ENCODE measurements at regions not wholly inside any gene's neighbourhood (a gene's known extent, or its start where the extent isn't known, plus 50 kb on each side); places are given as distances from the start of the nearest gene placed in this dataset.

GRCh38 chr6:146892613-146893401 lies 294.0 kb downstream of the ADGB start:
- Mint-ChIP-seq H3K27ac (no peak overlapping the region), H3K4me3 (no peak overlapping the region), H3K9me3 (no peaks in the 10 kb centered on the region), H3K4me1 (peaks cover 5% of the 10 kb centered on the region), H3K27me3 (peaks cover 14% of the 10 kb centered on the region), H3K36me3 (no peaks in the 10 kb centered on the region)
- no peak for DNase-seq (ENCODE audit: low spot score in 2 of 2)
- ATAC-seq (ENCODE audit: low read depth) = no peak

GRCh38 chr6:146893690-146894089 lies 294.9 kb downstream of the ADGB start:
- no peak for DNase-seq (ENCODE audit: low spot score in 2 of 2)
- Mint-ChIP-seq H3K27ac (no peak overlapping the region), H3K36me3 (no peaks in the 10 kb centered on the region), H3K4me3 (no peak overlapping the region), H3K9me3 (no peaks in the 10 kb centered on the region), H3K27me3 (peaks cover 14% of the 10 kb centered on the region), H3K4me1 (peaks cover 5% of the 10 kb centered on the region)
- no peak for ATAC-seq (ENCODE audit: low read depth)

GRCh38 chr6:146894624-146895023 lies 295.9 kb downstream of the ADGB start:
- Mint-ChIP-seq H3K4me1 (peaks cover 5% of the 10 kb centered on the region), H3K36me3 (no peaks in the 10 kb centered on the region), H3K4me3 (no peak overlapping the region), H3K9me3 (no peaks in the 10 kb centered on the region), H3K27ac (no peak overlapping the region), H3K27me3 (peaks cover 12% of the 10 kb centered on the region)
- no peak for DNase-seq (ENCODE audit: low spot score in 2 of 2)
- no peak for ATAC-seq (ENCODE audit: low read depth)

GRCh38 chr6:146895101-146895771 lies 296.5 kb downstream of the ADGB start:
- DNase-seq (ENCODE audit: low spot score in 2 of 2) (no peak), ATAC-seq (ENCODE audit: low read depth) (no peak)
- no peak overlapping the region for H3K4me3 Mint-ChIP-seq
- no peaks in the 10 kb centered on the region for H3K9me3 Mint-ChIP-seq
- H3K27ac Mint-ChIP-seq = no peak overlapping the region
- H3K4me1 Mint-ChIP-seq = peaks cover 5% of the 10 kb centered on the region
- H3K36me3 Mint-ChIP-seq = no peaks in the 10 kb centered on the region
- peaks cover 12% of the 10 kb centered on the region for H3K27me3 Mint-ChIP-seq

- no peaks in the 10 kb centered on the region for H3K36me3 Mint-ChIP-seq
- no peak for ATAC-seq (ENCODE audit: low read depth)
- peaks cover 12% of the 10 kb centered on the region for H3K27me3 Mint-ChIP-seq
- no peak for DNase-seq (ENCODE audit: low spot score in 2 of 2)
- no peak overlapping the region for H3K27ac Mint-ChIP-seq
- H3K9me3 Mint-ChIP-seq = no peaks in the 10 kb centered on the region
- peaks cover 5% of the 10 kb centered on the region for H3K4me1 Mint-ChIP-seq
- no peak overlapping the region for H3K4me3 Mint-ChIP-seq
Measured at GRCh38 chr6:146895772-146896061, 296.9 kb downstream of the ADGB start.

- H3K27me3 Mint-ChIP-seq = peaks cover 12% of the 10 kb centered on the region
- H3K27ac Mint-ChIP-seq = no peak overlapping the region
- ATAC-seq (ENCODE audit: low read depth) = no peak
- H3K4me3 Mint-ChIP-seq = no peak overlapping the region
- H3K4me1 Mint-ChIP-seq = peaks cover 5% of the 10 kb centered on the region
- DNase-seq (ENCODE audit: low spot score in 2 of 2) = no peak
- no peaks in the 10 kb centered on the region for H3K9me3 Mint-ChIP-seq
- H3K36me3 Mint-ChIP-seq = no peaks in the 10 kb centered on the region
Measured at GRCh38 chr6:146896062-146896813, 297.5 kb downstream of the ADGB start.

GRCh38 chr6:146896960-146897701 lies 298.4 kb downstream of the ADGB start:
- H3K4me3 Mint-ChIP-seq = no peak overlapping the region
- no peak for DNase-seq (ENCODE audit: low spot score in 2 of 2)
- no peaks in the 10 kb centered on the region for H3K9me3 Mint-ChIP-seq
- peaks cover 12% of the 10 kb centered on the region for H3K27me3 Mint-ChIP-seq
- no peak for ATAC-seq (ENCODE audit: low read depth)
- no peaks in the 10 kb centered on the region for H3K36me3 Mint-ChIP-seq
- H3K27ac Mint-ChIP-seq = no peak overlapping the region
- peaks cover 2% of the 10 kb centered on the region for H3K4me1 Mint-ChIP-seq

GRCh38 chr6:146898069-146898887 lies 299.5 kb downstream of the ADGB start:
- DNase-seq (ENCODE audit: low spot score in 2 of 2) (no peak), ATAC-seq (ENCODE audit: low read depth) (no peak)
- Mint-ChIP-seq H3K9me3 (no peaks in the 10 kb centered on the region), H3K4me1 (no peaks in the 10 kb centered on the region), H3K36me3 (no peaks in the 10 kb centered on the region), H3K27ac (no peak overlapping the region), H3K27me3 (peaks cover 12% of the 10 kb centered on the region), H3K4me3 (no peak overlapping the region)

GRCh38 chr6:146898888-146899227 lies 300.1 kb downstream of the ADGB start:
- H3K4me3 Mint-ChIP-seq = no peak overlapping the region
- H3K27ac Mint-ChIP-seq = no peak overlapping the region
- DNase-seq (ENCODE audit: low spot score in 2 of 2) (no peak), ATAC-seq (ENCODE audit: low read depth) (no peak)
- no peaks in the 10 kb centered on the region for H3K9me3 Mint-ChIP-seq
- no peaks in the 10 kb centered on the region for H3K36me3 Mint-ChIP-seq
- H3K27me3 Mint-ChIP-seq = peaks cover 12% of the 10 kb centered on the region
- no peaks in the 10 kb centered on the region for H3K4me1 Mint-ChIP-seq

- H3K36me3 Mint-ChIP-seq = no peaks in the 10 kb centered on the region
- ATAC-seq (ENCODE audit: low read depth) = no peak
- no peak overlapping the region for H3K4me3 Mint-ChIP-seq
- H3K9me3 Mint-ChIP-seq = no peaks in the 10 kb centered on the region
- no peaks in the 10 kb centered on the region for H3K27me3 Mint-ChIP-seq
- H3K27ac Mint-ChIP-seq = no peak overlapping the region
- no peak for DNase-seq (ENCODE audit: low spot score in 2 of 2)
- no peaks in the 10 kb centered on the region for H3K4me1 Mint-ChIP-seq
Measured at GRCh38 chr6:146901940-146902816, 302.0 kb upstream of the STXBP5 start.

GRCh38 chr6:146902846-146903245 lies 301.4 kb upstream of the STXBP5 start:
- H3K4me1 Mint-ChIP-seq = no peaks in the 10 kb centered on the region
- no peak overlapping the region for H3K27ac Mint-ChIP-seq
- no peaks in the 10 kb centered on the region for H3K27me3 Mint-ChIP-seq
- no peaks in the 10 kb centered on the region for H3K9me3 Mint-ChIP-seq
- no peaks in the 10 kb centered on the region for H3K36me3 Mint-ChIP-seq
- DNase-seq (ENCODE audit: low spot score in 2 of 2) (no peak), ATAC-seq (ENCODE audit: low read depth) (no peak)
- no peak overlapping the region for H3K4me3 Mint-ChIP-seq

GRCh38 chr6:146903451-146903850 lies 300.8 kb upstream of the STXBP5 start:
- Mint-ChIP-seq H3K27me3 (no peaks in the 10 kb centered on the region), H3K4me3 (no peak overlapping the region), H3K27ac (no peak overlapping the region), H3K9me3 (no peaks in the 10 kb centered on the region), H3K4me1 (no peaks in the 10 kb centered on the region), H3K36me3 (no peaks in the 10 kb centered on the region)
- no peak for DNase-seq (ENCODE audit: low spot score in 2 of 2)
- no peak for ATAC-seq (ENCODE audit: low read depth)

GRCh38 chr6:146904596-146904995 lies 299.6 kb upstream of the STXBP5 start:
- ATAC-seq (ENCODE audit: low read depth) (no peak), DNase-seq (ENCODE audit: low spot score in 2 of 2) (no peak)
- Mint-ChIP-seq H3K4me3 (no peak overlapping the region), H3K27ac (no peak overlapping the region), H3K4me1 (no peaks in the 10 kb centered on the region), H3K9me3 (no peaks in the 10 kb centered on the region), H3K36me3 (no peaks in the 10 kb centered on the region), H3K27me3 (no peaks in the 10 kb centered on the region)

Measured in memory B cell (primary cell).